Testis (tissue), 2 donors: ENCODE measurements at regions not wholly inside any gene's neighbourhood (a gene's known extent, or its start where the extent isn't known, plus 50 kb on each side); places are given as distances from the start of the nearest gene placed in this dataset.

Experiments
- CTCF ChIP-seq, 3 experiments: fragments of 450-650 bp in 2 of 3; fragments of 200-600 bp in 1 of 3; sonication (generic) in 1 of 3; IDR thresholded peaks; one replicate each; pipeline ENCODE4 v1.5.1; 2016 to 2019; ENCODE audit warnings: antibody characterized with exemption in 3 of 3, mild to moderate bottlenecking in 2 of 3, moderate library complexity in 1 of 3
- POLR2A ChIP-seq: fragments of 450-650 bp; IDR thresholded peaks from one replicate; pipeline ENCODE4 v1.6.1; 2017; ENCODE audit warnings: antibody characterized with exemption, mild to moderate bottlenecking, moderate library complexity

GRCh38 chrX:113473418-113473817 lies 632.8 kb upstream of the AMOT start:
- TF ChIP-seq CTCF (IDR thresholded peaks at IDR 0.05) (no peak), POLR2A (no peak)
